ENCODE measurements at regions not wholly inside any gene's neighbourhood (a gene's known extent, or its start where the extent isn't known, plus 50 kb on each side); places are given as distances from the start of the nearest gene placed in this dataset.

- H3K4me3 Mint-ChIP-seq = no peak overlapping the region
- H3K27me3 Mint-ChIP-seq (ENCODE audit: low read depth) = no peaks in the 10 kb centered on the region
- no peak overlapping the region for H3K27ac Mint-ChIP-seq
- H3K36me3 Mint-ChIP-seq (ENCODE audit: low read depth) = no peaks in the 10 kb centered on the region
- ChIA-PET POLR2A (interaction anchor here (0.5 kb wide), 1 partner anchor 202 kb away, joined by 3 read pairs; no protein-coding TSS in a partner anchor), CTCF (no interaction called here)
- no peaks in the 10 kb centered on the region for H3K4me1 Mint-ChIP-seq (ENCODE audit: low read depth)
- no peak for DNase-seq
- no peaks in the 10 kb centered on the region for H3K9me3 Mint-ChIP-seq (ENCODE audit: insufficient read depth)
- no peak for ATAC-seq
Observed at GRCh38 chr14:38507299-38507698, 251.4 kb upstream of the CLEC14A start.

GRCh38 chr14:38505973-38506249 lies 250.0 kb upstream of the CLEC14A start:
- Mint-ChIP-seq H3K27me3 (ENCODE audit: low read depth) (no peaks in the 10 kb centered on the region), H3K27ac (no peak overlapping the region), H3K36me3 (ENCODE audit: low read depth) (no peaks in the 10 kb centered on the region), H3K4me1 (ENCODE audit: low read depth) (no peaks in the 10 kb centered on the region), H3K4me3 (no peak overlapping the region), H3K9me3 (ENCODE audit: insufficient read depth) (no peaks in the 10 kb centered on the region)
- DNase-seq (no peak), ATAC-seq (no peak)
- POLR2A ChIA-PET = no interaction called here
- CTCF ChIA-PET = no interaction called here

- Mint-ChIP-seq H3K4me1 (ENCODE audit: low read depth) (no peaks in the 10 kb centered on the region), H3K36me3 (ENCODE audit: low read depth) (no peaks in the 10 kb centered on the region), H3K9me3 (ENCODE audit: insufficient read depth) (no peaks in the 10 kb centered on the region), H3K27ac (no peak overlapping the region), H3K27me3 (ENCODE audit: low read depth) (no peaks in the 10 kb centered on the region), H3K4me3 (no peak overlapping the region)
- no peak for ATAC-seq
- ChIA-PET POLR2A (no interaction called here), CTCF (no interaction called here)
- no peak for DNase-seq
Observed at GRCh38 chr14:38505221-38505972, 249.5 kb upstream of the CLEC14A start.

GRCh38 chr14:38504175-38504574 lies 248.3 kb upstream of the CLEC14A start:
- ATAC-seq (no peak), DNase-seq (no peak)
- Mint-ChIP-seq H3K4me1 (ENCODE audit: low read depth) (no peaks in the 10 kb centered on the region), H3K27me3 (ENCODE audit: low read depth) (no peaks in the 10 kb centered on the region), H3K9me3 (ENCODE audit: insufficient read depth) (no peaks in the 10 kb centered on the region), H3K36me3 (ENCODE audit: low read depth) (no peaks in the 10 kb centered on the region), H3K27ac (no peak overlapping the region), H3K4me3 (no peak overlapping the region)
- ChIA-PET POLR2A (no interaction called here), CTCF (no interaction called here)

GRCh38 chr14:38502239-38502638 lies 246.3 kb upstream of the CLEC14A start:
- H3K9me3 Mint-ChIP-seq (ENCODE audit: insufficient read depth) = no peaks in the 10 kb centered on the region
- no peaks in the 10 kb centered on the region for H3K36me3 Mint-ChIP-seq (ENCODE audit: low read depth)
- H3K4me3 Mint-ChIP-seq = no peak overlapping the region
- ATAC-seq = no peak
- H3K4me1 Mint-ChIP-seq (ENCODE audit: low read depth) = no peaks in the 10 kb centered on the region
- DNase-seq = no peak
- ChIA-PET CTCF (no interaction called here), POLR2A (no interaction called here)
- no peaks in the 10 kb centered on the region for H3K27me3 Mint-ChIP-seq (ENCODE audit: low read depth)
- no peak overlapping the region for H3K27ac Mint-ChIP-seq

GRCh38 chr14:38500125-38500524 lies 244.2 kb upstream of the CLEC14A start:
- no peaks in the 10 kb centered on the region for H3K27me3 Mint-ChIP-seq (ENCODE audit: low read depth)
- CTCF ChIA-PET = no interaction called here
- H3K27ac Mint-ChIP-seq = no peak overlapping the region
- H3K36me3 Mint-ChIP-seq (ENCODE audit: low read depth) = no peaks in the 10 kb centered on the region
- no peak overlapping the region for H3K4me3 Mint-ChIP-seq
- no peaks in the 10 kb centered on the region for H3K4me1 Mint-ChIP-seq (ENCODE audit: low read depth)
- no peak for DNase-seq
- no peaks in the 10 kb centered on the region for H3K9me3 Mint-ChIP-seq (ENCODE audit: insufficient read depth)
- POLR2A ChIA-PET = no interaction called here
- ATAC-seq = no peak

GRCh38 chr14:38496092-38496491 lies 240.2 kb upstream of the CLEC14A start:
- no peaks in the 10 kb centered on the region for H3K36me3 Mint-ChIP-seq (ENCODE audit: low read depth)
- H3K4me3 Mint-ChIP-seq = no peak overlapping the region
- CTCF ChIA-PET = interaction anchor here (2.4 kb wide), 1 partner anchor 9 kb away, joined by 5 read pairs; no protein-coding TSS in a partner anchor
- H3K9me3 Mint-ChIP-seq (ENCODE audit: insufficient read depth) = no peaks in the 10 kb centered on the region
- no peaks in the 10 kb centered on the region for H3K27me3 Mint-ChIP-seq (ENCODE audit: low read depth)
- DNase-seq (no peak), ATAC-seq (no peak)
- H3K4me1 Mint-ChIP-seq (ENCODE audit: low read depth) = no peaks in the 10 kb centered on the region
- H3K27ac Mint-ChIP-seq = no peak overlapping the region
- POLR2A ChIA-PET = interaction anchor here (0.6 kb wide), 1 partner anchor 630 kb away, joined by 3 read pairs; no protein-coding TSS in a partner anchor

GRCh38 chr14:38490273-38490672 lies 234.4 kb upstream of the CLEC14A start:
- no peak overlapping the region for H3K27ac Mint-ChIP-seq
- H3K9me3 Mint-ChIP-seq (ENCODE audit: insufficient read depth) = no peaks in the 10 kb centered on the region
- ATAC-seq (no peak), DNase-seq (no peak)
- no peak overlapping the region for H3K4me3 Mint-ChIP-seq
- no peaks in the 10 kb centered on the region for H3K36me3 Mint-ChIP-seq (ENCODE audit: low read depth)
- POLR2A ChIA-PET = no interaction called here
- no peaks in the 10 kb centered on the region for H3K4me1 Mint-ChIP-seq (ENCODE audit: low read depth)
- H3K27me3 Mint-ChIP-seq (ENCODE audit: low read depth) = no peaks in the 10 kb centered on the region
- CTCF ChIA-PET = no interaction called here

- CTCF ChIA-PET = no interaction called here
- DNase-seq (no peak), ATAC-seq (no peak)
Observed at GRCh38 chr14:38485026-38485425, 229.1 kb upstream of the CLEC14A start.

GRCh38 chr14:38481952-38482678 lies 226.2 kb upstream of the CLEC14A start:
- no peaks in the 10 kb centered on the region for H3K27me3 Mint-ChIP-seq (ENCODE audit: low read depth)
- peaks cover 3% of the 10 kb centered on the region for H3K9me3 Mint-ChIP-seq (ENCODE audit: insufficient read depth)
- H3K27ac Mint-ChIP-seq = no peak overlapping the region
- no peak for DNase-seq
- H3K4me1 Mint-ChIP-seq (ENCODE audit: low read depth) = no peaks in the 10 kb centered on the region
- CTCF ChIA-PET = no interaction called here
- POLR2A ChIA-PET = no interaction called here
- no peak for ATAC-seq
- H3K36me3 Mint-ChIP-seq (ENCODE audit: low read depth) = no peaks in the 10 kb centered on the region
- no peak overlapping the region for H3K4me3 Mint-ChIP-seq

More at GRCh38 chr14:38485026-38485425, 229.1 kb upstream of the CLEC14A start:
- Mint-ChIP-seq H3K27me3 (ENCODE audit: low read depth) (no peaks in the 10 kb centered on the region), H3K36me3 (ENCODE audit: low read depth) (no peaks in the 10 kb centered on the region), H3K9me3 (ENCODE audit: insufficient read depth) (no peaks in the 10 kb centered on the region), H3K4me3 (no peak overlapping the region), H3K4me1 (ENCODE audit: low read depth) (no peaks in the 10 kb centered on the region), H3K27ac (no peak overlapping the region)
- POLR2A ChIA-PET = no interaction called here

- ATAC-seq = no peak
- no peak for DNase-seq
- ChIA-PET POLR2A (no interaction called here), CTCF (no interaction called here)
- H3K27ac Mint-ChIP-seq = no peak overlapping the region
- H3K36me3 Mint-ChIP-seq (ENCODE audit: low read depth) = no peaks in the 10 kb centered on the region
- no peaks in the 10 kb centered on the region for H3K27me3 Mint-ChIP-seq (ENCODE audit: low read depth)
- H3K4me3 Mint-ChIP-seq = no peak overlapping the region
- no peaks in the 10 kb centered on the region for H3K4me1 Mint-ChIP-seq (ENCODE audit: low read depth)
- H3K9me3 Mint-ChIP-seq (ENCODE audit: insufficient read depth) = no peaks in the 10 kb centered on the region
Observed at GRCh38 chr14:38469156-38469555, 213.3 kb upstream of the CLEC14A start.

GRCh38 chr14:38442208-38442607 lies 186.3 kb upstream of the CLEC14A start:
- H3K4me3 Mint-ChIP-seq = no peak overlapping the region
- ATAC-seq = no peak
- ChIA-PET CTCF (no interaction called here), POLR2A (no interaction called here)
- no peaks in the 10 kb centered on the region for H3K27me3 Mint-ChIP-seq (ENCODE audit: low read depth)
- H3K4me1 Mint-ChIP-seq (ENCODE audit: low read depth) = no peaks in the 10 kb centered on the region
- no peaks in the 10 kb centered on the region for H3K36me3 Mint-ChIP-seq (ENCODE audit: low read depth)
- H3K9me3 Mint-ChIP-seq (ENCODE audit: insufficient read depth) = no peaks in the 10 kb centered on the region
- DNase-seq = no peak
- no peak overlapping the region for H3K27ac Mint-ChIP-seq

- ATAC-seq (no peak), DNase-seq (no peak)
- H3K36me3 Mint-ChIP-seq (ENCODE audit: low read depth) = no peaks in the 10 kb centered on the region
- H3K4me3 Mint-ChIP-seq = no peak overlapping the region
- CTCF ChIA-PET = no interaction called here
- H3K4me1 Mint-ChIP-seq (ENCODE audit: low read depth) = no peaks in the 10 kb centered on the region
- H3K9me3 Mint-ChIP-seq (ENCODE audit: insufficient read depth) = no peaks in the 10 kb centered on the region
- no peaks in the 10 kb centered on the region for H3K27me3 Mint-ChIP-seq (ENCODE audit: low read depth)
- POLR2A ChIA-PET = no interaction called here
- no peak overlapping the region for H3K27ac Mint-ChIP-seq
Observed at GRCh38 chr14:38432186-38432585, 176.3 kb upstream of the CLEC14A start.
